ENCODE measurements at regions not wholly inside any gene's neighbourhood (a gene's known extent, or its start where the extent isn't known, plus 50 kb on each side); places are given as distances from the start of the nearest gene placed in this dataset.
"Not testable (repeated sequence)": the region's sequence is repeated elsewhere in the genome, so short reads cannot be mapped to it uniquely, and the experiment has no call there.

DNA sequence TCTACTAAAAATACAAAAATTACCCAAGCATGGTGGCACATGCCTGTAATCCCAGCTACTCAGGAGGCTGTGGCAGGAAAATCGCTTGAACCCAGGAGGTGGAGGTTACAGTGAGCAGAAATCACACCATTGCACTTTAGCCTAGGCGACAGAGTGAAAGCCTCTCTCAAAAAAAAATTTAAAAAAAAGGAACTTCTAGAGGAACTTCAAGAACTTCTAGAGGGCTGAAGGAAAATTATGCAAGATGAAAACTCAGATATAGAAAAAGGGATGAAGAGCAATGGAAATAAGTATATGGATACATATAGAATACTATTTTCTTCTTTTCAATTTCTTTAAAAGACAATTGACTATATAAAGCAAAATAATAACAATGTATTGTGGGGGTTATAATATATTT, 51.2 kb upstream of the PRR5 start:
- DNase-seq: no peak

DNA sequence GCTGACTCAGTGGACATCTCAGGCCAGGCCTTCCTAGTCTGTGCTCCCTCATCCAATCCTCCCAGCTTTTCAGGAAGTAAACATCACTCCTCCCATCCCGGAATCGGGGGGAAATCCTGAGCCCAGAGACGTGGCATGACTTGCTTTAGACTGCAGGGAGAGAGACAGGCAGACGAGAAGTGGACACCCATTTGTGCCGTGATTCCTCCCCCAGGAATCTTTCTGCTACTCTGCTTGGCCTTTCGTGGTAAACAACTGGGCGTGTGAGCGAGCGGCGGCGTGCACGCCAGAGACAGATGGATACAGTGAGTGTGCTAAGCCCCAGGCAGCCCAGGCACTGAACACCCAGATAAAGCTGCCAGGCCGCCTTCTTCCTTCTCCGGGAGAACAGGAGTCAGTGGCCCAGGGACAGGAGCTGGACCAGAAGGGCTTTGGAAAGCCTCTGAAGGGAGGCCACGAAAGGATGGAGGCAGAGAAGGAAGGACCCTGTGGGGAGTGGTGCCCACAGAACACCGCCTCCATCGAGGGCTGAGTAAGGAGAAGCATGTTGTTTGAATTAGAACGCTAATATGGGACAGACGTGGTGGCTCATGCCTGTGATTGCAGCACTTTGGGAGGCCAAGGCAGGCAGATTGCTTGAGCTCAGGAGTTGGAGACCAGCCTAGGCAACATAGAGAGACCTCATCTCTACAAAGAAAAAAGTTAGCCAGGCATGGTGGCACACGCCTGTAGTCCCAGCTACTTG, 53.0 kb upstream of the PRR5 start:
- DNase-seq: no peak

GRCh38 chr22:44648085-44648820, 53.8 kb upstream of the PRR5 start:
- DNase-seq: no peak

GRCh38 chr22:44647141-44647540, 54.9 kb upstream of the PRR5 start:
- DNase-seq: no peak

GRCh38 chr22:44646668-44647067, 55.3 kb upstream of the PRR5 start:
- no peak for DNase-seq

DNA sequence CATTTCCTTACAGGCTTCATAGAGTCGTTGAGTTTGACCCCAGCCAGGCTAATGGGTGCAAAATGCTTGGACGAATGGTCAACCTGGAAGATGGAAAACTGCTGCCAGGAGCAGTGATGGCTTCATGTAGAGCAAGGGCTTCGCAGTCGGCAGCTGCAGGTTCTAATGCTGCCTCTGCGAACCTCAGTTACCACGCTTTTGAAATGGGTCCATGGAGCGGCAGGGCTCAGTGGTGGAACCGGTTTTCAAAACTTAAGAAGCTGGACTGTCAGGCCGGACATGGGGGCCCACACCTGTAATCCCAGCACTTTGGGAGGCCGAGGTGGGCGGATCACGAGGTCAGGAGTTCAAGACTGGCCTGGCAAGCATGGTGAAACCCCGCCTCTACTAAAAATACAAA, 55.9 kb upstream of the PRR5 start:
- no peak for DNase-seq

DNA sequence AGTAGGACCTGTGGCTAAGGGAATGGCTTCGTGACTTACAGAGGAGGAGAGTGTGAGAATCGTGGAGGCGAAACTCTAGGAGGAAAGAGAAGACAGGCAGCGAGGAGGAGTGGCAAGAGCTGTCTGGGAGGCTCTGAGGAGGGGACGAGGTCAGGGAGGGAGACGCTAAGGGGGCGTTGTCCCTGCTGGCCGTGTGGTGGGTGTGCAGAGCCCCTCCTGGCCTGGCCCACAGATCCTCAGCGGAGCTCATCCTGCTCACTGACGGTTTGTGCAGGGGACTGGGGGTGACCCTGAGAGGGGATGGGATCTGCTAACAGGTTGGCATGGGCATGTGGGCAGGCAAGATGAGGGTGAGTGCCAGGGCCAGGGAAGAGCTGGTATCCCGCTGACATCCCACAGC, 56.5 kb upstream of the PRR5 start:
- no peak for DNase-seq

GRCh38 chr22:44645083-44645482, 56.9 kb upstream of the PRR5 start:
- DNase-seq: no peak

- DNase-seq: not testable (repeated sequence)
These were observed 58.4 kb upstream of the PRR5 start for GRCh38 chr22:44643526-44644101.

- no peak for DNase-seq
These were observed 59.8 kb upstream of the PRR5 start for GRCh38 chr22:44642096-44642644.

GRCh38 chr22:44640618-44641155, 61.3 kb upstream of the PRR5 start:
- DNase-seq: no peak

DNA sequence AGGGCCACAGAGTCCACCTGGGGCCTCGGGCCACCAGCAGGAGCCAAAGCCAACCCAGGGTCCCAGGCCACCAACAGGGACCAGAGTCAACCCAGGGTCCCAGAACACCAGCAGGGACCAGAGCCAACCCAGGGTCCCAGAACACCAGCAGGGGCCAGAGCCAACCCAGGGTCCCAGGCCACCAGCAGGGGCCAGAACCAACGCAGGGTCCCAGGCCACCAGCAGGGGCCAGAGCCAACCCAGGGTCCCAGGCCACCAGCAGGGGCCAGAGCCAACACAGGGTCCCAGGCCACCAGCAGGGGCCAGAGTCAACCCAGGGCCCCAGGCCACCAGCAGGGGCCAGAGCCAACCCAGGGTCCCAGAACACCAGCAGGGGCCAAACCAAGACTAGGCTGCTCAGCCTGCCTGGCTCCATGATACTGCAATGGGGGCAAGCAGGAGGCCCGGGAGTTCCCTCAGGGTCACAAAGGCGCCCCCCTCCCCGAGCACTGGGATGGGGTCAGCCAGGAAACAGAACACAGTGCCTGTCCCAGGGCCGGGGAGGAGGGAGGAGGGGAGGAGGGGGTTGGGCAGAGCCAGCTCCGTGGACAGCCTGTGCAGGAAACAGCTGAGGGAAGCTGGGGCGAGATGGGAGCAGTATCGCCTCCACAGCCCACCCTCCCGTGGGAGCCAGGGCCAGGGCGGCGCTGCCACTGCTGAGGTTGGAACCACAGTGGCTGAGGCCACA, 62.0 kb upstream of the PRR5 start:
- DNase-seq: no peak

DNA sequence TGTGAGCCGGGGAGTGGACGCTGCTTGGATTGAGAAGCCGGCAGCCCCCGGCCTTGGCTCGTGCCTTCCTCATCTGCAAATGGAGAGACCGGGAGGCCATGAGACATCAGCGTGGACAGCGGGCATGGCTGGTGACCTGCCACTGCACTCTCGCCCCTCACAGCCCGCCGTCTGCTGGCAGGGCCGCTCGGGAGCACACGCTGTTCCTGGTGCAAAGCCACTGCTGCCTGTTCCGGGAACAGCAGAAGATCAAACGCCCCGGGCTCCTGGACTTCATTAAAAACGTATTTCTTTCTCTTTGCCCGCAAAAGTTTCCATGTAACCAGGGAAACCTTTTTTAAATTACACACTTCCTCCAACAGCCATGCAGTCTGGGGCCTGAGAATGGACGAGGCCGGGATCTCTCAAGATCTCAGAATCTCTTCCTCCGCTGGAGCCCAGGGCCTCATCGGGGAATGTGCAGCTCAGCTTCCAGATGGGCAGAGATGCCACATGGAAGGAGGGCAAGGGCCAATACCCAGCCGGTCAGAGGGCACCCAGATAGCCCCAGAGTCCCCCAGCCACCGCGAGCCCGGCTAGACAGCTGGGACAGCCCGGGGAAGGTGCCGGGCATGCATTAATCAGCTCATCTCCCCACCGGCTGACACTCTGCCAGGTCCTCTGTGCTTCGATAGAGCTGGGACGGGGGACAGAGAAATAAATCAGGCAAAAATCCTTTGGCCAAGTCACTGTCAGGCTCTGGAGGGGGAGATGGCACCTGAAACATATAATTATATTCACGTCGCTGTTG, 62.8 kb upstream of the PRR5 start:
- no peak for DNase-seq

DNA sequence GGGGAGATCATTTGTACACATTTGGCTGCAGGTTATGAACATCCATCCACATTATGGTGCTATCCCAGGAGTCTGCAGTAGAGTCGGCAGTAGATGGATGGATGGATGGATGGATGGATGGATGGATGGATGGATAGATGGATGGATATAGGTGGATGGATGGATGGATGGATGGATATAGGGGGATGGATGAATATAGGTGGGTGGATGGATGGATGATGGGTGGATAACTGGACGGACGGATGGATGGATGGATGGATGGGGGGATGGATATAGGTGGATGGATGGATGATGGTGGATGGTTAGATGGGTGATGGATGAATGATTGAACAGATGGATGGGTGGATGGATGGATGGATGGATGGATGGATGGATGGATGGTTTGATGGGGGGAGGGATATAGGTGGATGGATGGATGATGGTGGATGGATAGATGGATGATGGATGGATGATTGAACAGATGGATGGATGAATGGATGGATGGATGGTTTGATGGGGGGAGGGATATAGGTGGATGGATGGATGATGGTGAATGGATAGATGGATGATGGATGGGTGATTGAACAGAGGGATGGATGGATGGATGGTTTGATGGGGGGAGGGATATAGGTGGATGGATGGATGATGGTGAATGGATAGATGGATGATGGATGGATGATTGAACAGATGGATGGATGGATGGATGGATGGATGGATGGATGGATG, 65.3 kb upstream of the PRR5 start:
- not testable (repeated sequence) for DNase-seq

DNA sequence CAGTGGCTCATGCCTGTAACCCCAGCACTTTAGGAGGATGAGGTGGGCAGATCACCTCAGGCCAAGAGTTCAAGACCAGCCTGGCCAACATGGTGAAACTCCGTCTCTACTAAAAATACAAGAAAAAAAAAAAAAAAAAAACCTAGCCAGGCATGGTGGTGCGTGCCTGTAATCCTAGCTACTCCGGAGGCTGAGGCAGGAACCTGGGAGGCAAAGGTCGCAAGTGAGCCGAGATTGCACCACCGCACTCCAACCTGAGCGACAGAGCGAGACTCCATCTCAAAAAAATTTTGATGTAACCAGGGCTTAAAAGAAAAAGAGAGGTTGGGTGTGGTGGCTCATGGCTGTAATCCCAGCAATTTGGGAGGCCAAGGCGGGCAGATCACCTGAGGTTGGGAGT, 66.4 kb upstream of the PRR5 start:
- DNase-seq: not testable (repeated sequence)

GRCh38 chr22:44634426-44635321, 67.3 kb upstream of the PRR5 start:
- DNase-seq: no peak

- DNase-seq: no peak
These were observed 68.4 kb upstream of the PRR5 start for GRCh38 chr22:44633647-44634046.

DNA sequence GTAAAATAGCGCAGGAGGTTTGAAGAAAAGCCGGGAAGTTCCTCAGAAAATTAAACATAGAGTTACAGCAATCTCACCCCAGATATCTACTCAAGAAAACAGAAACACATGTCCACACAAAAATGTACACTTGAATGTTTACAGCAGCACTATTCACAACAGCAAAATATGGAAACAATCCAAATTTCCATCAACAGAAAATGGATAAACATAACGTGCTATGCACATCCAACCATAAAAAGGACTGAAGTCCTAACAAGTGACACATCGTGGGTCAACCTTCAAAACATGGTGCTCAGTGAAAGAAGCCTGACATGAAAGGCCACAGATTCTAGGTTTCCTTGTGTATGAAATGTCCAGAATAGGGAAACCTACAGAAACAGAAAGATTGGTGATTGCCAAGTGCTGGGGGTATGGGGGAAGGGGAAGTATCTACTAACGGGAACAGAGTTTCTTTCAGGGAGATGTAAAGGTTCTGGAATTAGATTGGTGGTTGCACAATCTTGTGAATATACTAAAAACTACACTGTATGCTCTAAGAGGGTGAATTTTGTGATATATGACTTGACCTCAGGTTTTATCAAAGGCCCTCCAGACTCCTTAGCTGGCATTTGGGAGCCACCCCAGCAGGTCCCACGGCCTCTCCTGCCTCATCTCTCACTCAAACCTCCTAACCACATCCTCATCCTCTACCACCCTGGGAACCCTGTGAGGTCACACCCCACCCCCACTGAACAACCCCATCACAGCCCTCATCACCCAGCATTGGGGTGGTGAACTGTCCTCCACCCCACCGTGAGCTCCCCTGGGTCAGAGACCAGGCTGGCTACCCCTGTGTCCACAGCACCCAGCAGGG, 69.2 kb upstream of the PRR5 start:
- DNase-seq: peak; percentile 17

DNA sequence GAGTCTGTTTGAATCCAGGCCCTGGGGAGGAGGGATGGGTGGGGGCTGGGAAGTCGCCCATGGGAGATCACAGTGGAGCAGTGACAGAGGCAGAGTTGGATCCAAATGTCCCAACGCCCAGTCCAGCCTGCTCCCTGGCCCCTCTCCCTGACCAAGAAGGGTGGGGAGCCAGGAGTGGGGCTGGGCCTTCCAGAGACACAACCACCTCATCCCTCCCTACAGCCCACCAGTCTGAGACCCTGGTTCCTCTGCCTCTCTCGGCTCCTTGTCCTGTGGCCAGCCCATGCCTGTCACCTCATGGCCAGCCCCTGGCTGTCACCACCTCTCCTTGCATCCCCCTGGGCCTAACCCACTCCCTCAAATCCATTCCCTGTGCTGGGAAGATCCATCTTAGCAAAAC, 71.2 kb upstream of the PRR5 start:
- DNase-seq: no peak

All from CD4-positive, alpha-beta T cell treated with Interleukin-6 for 4 hours (primary cell).